Neural cell (in vitro differentiated cells): ENCODE measurements at regions not wholly inside any gene's neighbourhood (a gene's known extent, or its start where the extent isn't known, plus 50 kb on each side); places are given as distances from the start of the nearest gene placed in this dataset.

ENCODE experiments used
- H2AFZ ChIP-seq: fragments of 200-600, 300-800 bp; sonication (generic), shearing (Covaris generic); 2 replicates; pipeline ENCODE4 v1.6.0; 2014; ENCODE audit warnings: low read depth, mild to moderate bottlenecking, antibody characterized with exemption, low read length, moderate library complexity
- H3F3A ChIP-seq: fragments of 200-600 bp; shearing (Covaris generic); 2 replicates; pipeline ENCODE4 v1.6.1; 2016; ENCODE audit warnings: mild to moderate bottlenecking, moderate library complexity, mixed read lengths, antibody characterized with exemption, low read length; ENCODE audit not compliant: insufficient read depth, poor library complexity, severe bottlenecking
- H3K27ac ChIP-seq: fragments of 200-600, 300-800 bp; sonication (generic), shearing (Covaris generic); 2 replicates; pipeline ENCODE4 v1.5.1; 2014; ENCODE audit warnings: mild to moderate bottlenecking, low read length, moderate library complexity
- H3K27me3 ChIP-seq: fragments of 300-800, 200-600 bp; sonication (generic), shearing (Covaris generic); 2 replicates; pipeline ENCODE4 v1.6.0; 2014; ENCODE audit warnings: mild to moderate bottlenecking, low read depth, low read length, moderate library complexity; ENCODE audit not compliant: insufficient read depth
- H3K36me3 ChIP-seq: fragments of 300-800, 200-600 bp; sonication (generic), shearing (Covaris generic); 2 replicates; pipeline ENCODE4 v1.5.1; 2014; ENCODE audit warnings: mild to moderate bottlenecking, antibody characterized with exemption, low read length, moderate library complexity; ENCODE audit not compliant: insufficient read depth
- H3K4me2 ChIP-seq: fragments of 300-800, 200-600 bp; sonication (generic), shearing (Covaris generic); 2 replicates; pipeline ENCODE4 v1.6.0; 2014; ENCODE audit warnings: mild to moderate bottlenecking, low read length
- H3K4me3 ChIP-seq: fragments of 300-800, 200-600 bp; sonication (generic), shearing (Covaris generic); 2 replicates; pipeline ENCODE4 v1.5.1; 2014; ENCODE audit warnings: mild to moderate bottlenecking, low read length, moderate library complexity
- H3K79me2 ChIP-seq: fragments of 200-600 bp; shearing (Covaris generic); replicated peaks from 2 replicates; pipeline ENCODE4 v1.6.0; 2014; ENCODE audit warnings: mild to moderate bottlenecking, low read length, moderate library complexity; ENCODE audit not compliant: insufficient read depth
- H3K9ac ChIP-seq: fragments of 300-800, 200-600 bp; sonication (generic), shearing (Covaris generic); 2 replicates; pipeline ENCODE4 v1.6.1; 2016; ENCODE audit warnings: mild to moderate bottlenecking, low read length, mixed read lengths
- H3K9me2 ChIP-seq: fragments of 200-600 bp; shearing (Covaris generic); 2 replicates; pipeline ENCODE4 v1.6.1; 2016; ENCODE audit warnings: mild to moderate bottlenecking, low read length, mixed read lengths; ENCODE audit not compliant: insufficient read depth
- H3K9me3 ChIP-seq: fragments of 200-600, 300-800 bp; sonication (generic), shearing (Covaris generic); 2 replicates; pipeline ENCODE4 v1.6.1; 2016; ENCODE audit warnings: mild to moderate bottlenecking, mixed run types, low read length, moderate library complexity, mixed read lengths
- H4K20me1 ChIP-seq: fragments of 200-600 bp; shearing (Covaris generic); 2 replicates; pipeline ENCODE4 v1.6.1; 2016; ENCODE audit warnings: mild to moderate bottlenecking, mixed run types; ENCODE audit not compliant: insufficient read depth
- CTCF ChIP-seq: fragments of 450-650 bp; IDR thresholded peaks from 2 replicates; pipeline ENCODE4 v1.5.1; 2014; ENCODE audit warnings: antibody characterized with exemption, mild to moderate bottlenecking, moderate library complexity; ENCODE audit not compliant: poor library complexity, severe bottlenecking
- EP300 ChIP-seq: fragments of 450-650 bp; conservative IDR thresholded peaks from 2 replicates; pipeline ENCODE4 v1.6.1; 2014; ENCODE audit warnings: antibody characterized with exemption, mild to moderate bottlenecking, moderate library complexity; ENCODE audit not compliant: poor library complexity, severe bottlenecking
- EZH2 ChIP-seq: fragments of 200-600, 300-800 bp; shearing (Covaris generic), sonication (generic); IDR thresholded peaks from 2 replicates; pipeline ENCODE4 v1.6.1; 2014; ENCODE audit warnings: antibody characterized with exemption, low read length, borderline replicate concordance, mild to moderate bottlenecking; ENCODE audit not compliant: insufficient read depth, poor library complexity, severe bottlenecking
- MXI1 ChIP-seq: fragments of 450-650 bp; conservative IDR thresholded peaks from 2 replicates; pipeline ENCODE4 v1.6.1; 2014; ENCODE audit warnings: antibody characterized with exemption, mild to moderate bottlenecking; ENCODE audit not compliant: poor library complexity, severe bottlenecking
- POLR2AphosphoS5 ChIP-seq: IDR thresholded peaks from 2 replicates; pipeline ENCODE4 v1.6.1; 2012
- RAD21 ChIP-seq: fragments of 450-650 bp; conservative IDR thresholded peaks from 2 replicates; pipeline ENCODE4 v1.6.1; 2014; ENCODE audit warnings: antibody characterized with exemption, mild to moderate bottlenecking, moderate library complexity
- REST ChIP-seq: IDR thresholded peaks from 2 replicates; pipeline ENCODE4 v1.6.1; 2012; ENCODE audit warnings: borderline replicate concordance
- SMC3 ChIP-seq: fragments of 450-650 bp; conservative IDR thresholded peaks from 2 replicates; pipeline ENCODE4 v1.6.1; 2014; ENCODE audit warnings: antibody characterized with exemption, mild to moderate bottlenecking, moderate library complexity; ENCODE audit not compliant: poor library complexity
- TAF1 ChIP-seq: IDR thresholded peaks from 2 replicates; pipeline ENCODE4 v1.6.1; 2012; ENCODE audit warnings: low read depth

- H4K20me1 ChIP-seq = no peaks in the 10 kb centered on the region
These were observed 717.0 kb downstream of the PRELID2 start for GRCh38 chr5:145118127-145118526.

GRCh38 chr5:145117285-145117684, 717.9 kb downstream of the PRELID2 start:
- Histone ChIP-seq H3F3A (no peaks in the 10 kb centered on the region), H3K9ac (no peak overlapping the region), H3K27ac (no peak overlapping the region), H3K27me3 (no peaks in the 10 kb centered on the region), H3K36me3 (no peaks in the 10 kb centered on the region), H3K4me3 (no peak overlapping the region), H3K9me3 (no peaks in the 10 kb centered on the region), H3K9me2 (no peaks in the 10 kb centered on the region), H4K20me1 (no peaks in the 10 kb centered on the region), H3K79me2 (no peaks in the 10 kb centered on the region), H2AFZ (no peak overlapping the region), H3K4me2 (no peak overlapping the region)
- TF ChIP-seq CTCF (no peak), TAF1 (no peak), REST (no peak), MXI1 (no peak)

More at GRCh38 chr5:145118127-145118526, 717.0 kb downstream of the PRELID2 start:
- H3F3A ChIP-seq = no peaks in the 10 kb centered on the region
- H3K9me3 ChIP-seq = no peaks in the 10 kb centered on the region
- no peak overlapping the region for H3K4me3 ChIP-seq
- no peak overlapping the region for H2AFZ ChIP-seq
- no peaks in the 10 kb centered on the region for H3K27me3 ChIP-seq
- no peaks in the 10 kb centered on the region for H3K79me2 ChIP-seq
- H3K4me2 ChIP-seq = no peak overlapping the region
- no peak for TF ChIP-seq RAD21
- TF ChIP-seq POLR2AphosphoS5 = no peak
- no peak for TF ChIP-seq MXI1
- no peak for TF ChIP-seq REST
- TF ChIP-seq EP300 = no peak
- TF ChIP-seq TAF1 = no peak
- TF ChIP-seq CTCF = no peak
- no peak for TF ChIP-seq EZH2
- TF ChIP-seq SMC3 = no peak
- no peak overlapping the region for H3K27ac ChIP-seq
- no peaks in the 10 kb centered on the region for H3K36me3 ChIP-seq
- H3K9ac ChIP-seq = no peak overlapping the region
- H3K9me2 ChIP-seq = no peaks in the 10 kb centered on the region
